CD4-positive, alpha-beta T cell (primary cell): ENCODE measurements at regions not wholly inside any gene's neighbourhood (a gene's known extent, or its start where the extent isn't known, plus 50 kb on each side); places are given as distances from the start of the nearest gene placed in this dataset.

Source experiments
- ATAC-seq: fragments of 200-7000 bp; cut with Tn5 transposase; one replicate; pipeline ENCODE4 v1.10.0; 2022; ENCODE audit warnings: mild to moderate bottlenecking; ENCODE audit not compliant: poor library complexity
- CTCF ChIA-PET: fragments of 350-600 bp; sonication (Branson Sonifier 250); formaldehyde crosslinking; loops from one replicate; lab custom pipeline; 2021; ENCODE audit warnings: antibody characterized with exemption, inconsistent platforms; lab: Charles Lee
- POLR2A ChIA-PET: fragments of 350-600 bp; sonication (Branson Sonifier 250); formaldehyde crosslinking; loops from one replicate; lab custom pipeline; 2021; ENCODE audit warnings: antibody characterized with exemption, inconsistent platforms; lab: Charles Lee
- DNase-seq, 14 experiments: peaks; one replicate each; pipeline ENCODE4 v3.0.0-alpha.2; 2013 to 2020; ENCODE audit warnings: mixed read lengths in 2 of 14
- H3K27ac ChIP-seq, 2 donors: one replicate each; pipeline versions ENCODE4 v1.5.1 to v1.7.0; 2013; ENCODE audit warnings: low read length in 2 of 2, low read depth in 1 of 2, mild to moderate bottlenecking in 1 of 2
- H3K27me3 ChIP-seq, 2 experiments: 1 replicate in 1 of 2; 2 replicates in 1 of 2; pipeline versions ENCODE4 v1.6.1 to v1.7.0; 2013; ENCODE audit warnings: low read length in 2 of 2, control low read depth in 1 of 2, mild to moderate bottlenecking in 1 of 2, moderate library complexity in 1 of 2; ENCODE audit not compliant: insufficient read depth in 2 of 2, control insufficient read depth in 1 of 2
- H3K36me3 ChIP-seq: one replicate; pipeline ENCODE4 v1.6.1; 2013; ENCODE audit warnings: low read length, control low read depth; ENCODE audit not compliant: insufficient read depth
- H3K4me1 ChIP-seq: one replicate; pipeline ENCODE4 v1.6.1; 2013; ENCODE audit warnings: low read length, control low read depth; ENCODE audit not compliant: insufficient read depth
- H3K4me3 ChIP-seq: one replicate; pipeline ENCODE4 v1.5.1; 2013; ENCODE audit warnings: mild to moderate bottlenecking, low read length, moderate library complexity
- H3K9me3 ChIP-seq, 2 experiments: 1 replicate in 1 of 2; 2 replicates in 1 of 2; pipeline versions ENCODE4 v1.6.1 to v1.7.0; 2013; ENCODE audit warnings: low read length in 2 of 2, mild to moderate bottlenecking in 2 of 2, control low read depth in 1 of 2, moderate library complexity in 1 of 2; ENCODE audit not compliant: control insufficient read depth in 1 of 2, insufficient read depth in 1 of 2
- H3K27ac Mint-ChIP-seq: one replicate; pipeline ENCODE4 v1.8.0; 2020; ENCODE audit warnings: mixed read lengths
- H3K27me3 Mint-ChIP-seq: one replicate; pipeline ENCODE4 v1.8.0; 2021; ENCODE audit warnings: mixed read lengths
- H3K36me3 Mint-ChIP-seq: one replicate; pipeline ENCODE4 v1.8.0; 2021; ENCODE audit warnings: low read depth, mixed read lengths
- H3K4me1 Mint-ChIP-seq: one replicate; pipeline ENCODE4 v1.8.0; 2021; ENCODE audit warnings: low read depth, mixed read lengths
- H3K4me3 Mint-ChIP-seq: one replicate; pipeline ENCODE4 v1.8.0; 2020; ENCODE audit warnings: mild to moderate bottlenecking, mixed read lengths
- H3K9me3 Mint-ChIP-seq: one replicate; pipeline ENCODE4 v1.8.0; 2020; ENCODE audit warnings: mixed read lengths
- CTCF ChIP-seq: fragments of 200-600 bp; IDR thresholded peaks from one replicate; pipeline ENCODE4 v1.8.0; 2022; ENCODE audit warnings: antibody characterized with exemption, mild to moderate bottlenecking
- intact Hi-C, 2 experiments: fragments of 100-400 bp; cut with DNase I in 1 of 2; cut with micrococcal nuclease in 1 of 2; formaldehyde crosslinking; loops; one replicate each; pipeline versions ENCODE4 v1.15.1 to v1.9.0; 2023 to 2025; cut with DNase I, micrococcal nuclease

DNA sequence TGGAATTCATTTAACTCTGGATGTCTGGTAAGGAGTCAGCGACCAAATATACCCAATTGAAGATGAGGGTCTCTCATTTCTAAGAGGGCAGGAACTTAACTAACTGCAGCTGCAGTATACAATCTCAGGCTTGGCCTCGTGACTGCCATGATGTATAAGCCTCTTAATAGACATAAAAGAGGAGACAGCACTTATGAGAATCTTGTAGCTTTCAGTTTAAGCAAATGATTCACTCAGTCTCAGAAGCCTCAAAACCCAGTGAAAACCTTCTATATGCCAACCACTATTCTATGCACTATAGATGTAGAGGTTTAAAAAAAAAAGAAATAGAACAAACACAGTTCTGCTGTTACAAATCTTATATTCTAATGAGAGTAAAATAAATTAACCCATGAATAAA, 513.9 kb downstream of the TBL1XR1 start:
- no peaks in the 10 kb centered on the region for H3K27me3 ChIP-seq
- H3K27me3 Mint-ChIP-seq = no peaks in the 10 kb centered on the region
- no peak overlapping the region for H3K27ac ChIP-seq
- no peaks in the 10 kb centered on the region for H3K36me3 ChIP-seq
- no peak for TF ChIP-seq CTCF
- no peak for ATAC-seq
- H3K4me3 Mint-ChIP-seq = no peak overlapping the region
- no peak overlapping the region for H3K27ac Mint-ChIP-seq
- H3K4me1 Mint-ChIP-seq = no peaks in the 10 kb centered on the region
- ChIA-PET POLR2A (no interaction called here), CTCF (no interaction called here)
- no peak overlapping the region for H3K4me3 ChIP-seq
- DNase-seq = no peak
- H3K9me3 Mint-ChIP-seq = peaks cover 18% of the 10 kb centered on the region
- H3K36me3 Mint-ChIP-seq = no peaks in the 10 kb centered on the region
- peaks cover 0 to 8% of the 10 kb centered on the region in 2 experiments for H3K9me3 ChIP-seq
- H3K4me1 ChIP-seq = no peaks in the 10 kb centered on the region
- intact Hi-C loops = loop anchor here in 1 of 2 experiments (2.0 kb wide), 1 partner anchor 45 kb away; no protein-coding TSS in a partner anchor

- no peak overlapping the region for H3K27ac ChIP-seq
- Mint-ChIP-seq H3K27ac (no peak overlapping the region), H3K9me3 (no peaks in the 10 kb centered on the region), H3K36me3 (no peaks in the 10 kb centered on the region), H3K4me3 (no peak overlapping the region), H3K4me1 (no peaks in the 10 kb centered on the region), H3K27me3 (no peaks in the 10 kb centered on the region)
- H3K36me3 ChIP-seq = no peaks in the 10 kb centered on the region
- ChIA-PET CTCF (no interaction called here), POLR2A (no interaction called here)
- ATAC-seq = no peak
- H3K27me3 ChIP-seq = no peaks in the 10 kb centered on the region
- no peak for DNase-seq
- no peaks in the 10 kb centered on the region for H3K9me3 ChIP-seq
- intact Hi-C loops = no loop called here
- H3K4me1 ChIP-seq = no peaks in the 10 kb centered on the region
- H3K4me3 ChIP-seq = no peak overlapping the region
- no peak for TF ChIP-seq CTCF
Observed at GRCh38 chr3:176663837-176664831, 533.1 kb downstream of the TBL1XR1 start.

DNA sequence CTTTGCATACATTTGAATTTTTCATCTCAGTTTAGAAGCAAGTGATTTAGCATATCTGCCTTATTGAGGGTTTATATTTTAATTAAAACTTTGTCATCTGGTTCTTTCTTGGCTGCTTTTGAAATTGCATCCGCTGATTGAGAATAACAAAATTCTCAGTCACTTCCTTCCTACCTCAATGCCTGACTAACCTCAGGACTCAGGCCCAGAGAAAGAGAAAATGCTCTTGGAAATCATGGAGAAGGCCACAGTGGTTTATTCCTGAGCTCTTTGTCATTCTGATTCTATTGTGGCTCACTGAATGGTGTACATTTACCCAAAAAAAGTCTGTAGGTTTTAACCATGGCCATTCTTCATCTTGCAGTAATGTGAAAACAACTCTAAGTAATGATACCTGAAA, 533.9 kb downstream of the TBL1XR1 start:
- no peak overlapping the region for H3K4me3 Mint-ChIP-seq
- Histone ChIP-seq H3K36me3 (no peaks in the 10 kb centered on the region), H3K27ac (no peak overlapping the region), H3K4me1 (no peaks in the 10 kb centered on the region), H3K4me3 (no peak overlapping the region), H3K27me3 (no peaks in the 10 kb centered on the region), H3K9me3 (no peaks in the 10 kb centered on the region)
- no peak overlapping the region for H3K27ac Mint-ChIP-seq
- no peaks in the 10 kb centered on the region for H3K36me3 Mint-ChIP-seq
- no peak for ATAC-seq
- H3K4me1 Mint-ChIP-seq = no peaks in the 10 kb centered on the region
- H3K9me3 Mint-ChIP-seq = no peaks in the 10 kb centered on the region
- POLR2A ChIA-PET = no interaction called here
- TF ChIP-seq CTCF = no peak
- CTCF ChIA-PET = no interaction called here
- intact Hi-C loops = no loop called here
- no peaks in the 10 kb centered on the region for H3K27me3 Mint-ChIP-seq
- DNase-seq = no peak
